DND-41 (cell line): ENCODE measurements at regions not wholly inside any gene's neighbourhood (a gene's known extent, or its start where the extent isn't known, plus 50 kb on each side); places are given as distances from the start of the nearest gene placed in this dataset.

Source experiments
- EZH2 ChIP-seq: IDR thresholded peaks from 3 replicates; pipeline ENCODE4 v1.6.1; 2012; ENCODE audit warnings: borderline replicate concordance, low read depth, mild to moderate bottlenecking, moderate library complexity, low read length, inconsistent platforms; ENCODE audit not compliant: severe bottlenecking
- TF ChIP-seq, protein P1 (sequence below): IDR thresholded peaks from 2 replicates; pipeline ENCODE4 v1.5.1; 2012; ENCODE audit warnings: borderline replicate concordance, low read length, moderate library complexity, mild to moderate bottlenecking; ENCODE audit not compliant: poor library complexity, severe bottlenecking; ENCODE audit errors: extremely low read depth

DNA sequence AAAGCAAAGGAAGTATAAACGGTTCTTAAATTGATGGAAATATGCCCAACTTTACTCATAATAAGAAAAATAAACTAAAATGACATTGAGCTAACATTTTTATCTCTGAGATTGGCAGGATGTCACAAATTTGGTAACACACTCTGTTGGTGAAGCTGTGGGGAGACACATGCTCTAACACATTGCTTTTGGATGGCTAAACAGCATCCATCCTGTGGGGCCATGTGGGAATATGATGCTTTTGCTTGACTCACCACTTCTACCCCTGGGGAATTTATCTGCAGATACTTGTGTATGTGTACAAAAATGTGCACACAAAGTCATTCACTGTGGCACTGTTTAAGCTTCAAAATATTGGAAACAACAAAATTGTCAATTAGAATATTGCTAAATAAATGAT lies 100.2 kb downstream of the ANAPC4 start:
- TF ChIP-seq EZH2 = no peak
- TF ChIP-seq, protein P1, sequence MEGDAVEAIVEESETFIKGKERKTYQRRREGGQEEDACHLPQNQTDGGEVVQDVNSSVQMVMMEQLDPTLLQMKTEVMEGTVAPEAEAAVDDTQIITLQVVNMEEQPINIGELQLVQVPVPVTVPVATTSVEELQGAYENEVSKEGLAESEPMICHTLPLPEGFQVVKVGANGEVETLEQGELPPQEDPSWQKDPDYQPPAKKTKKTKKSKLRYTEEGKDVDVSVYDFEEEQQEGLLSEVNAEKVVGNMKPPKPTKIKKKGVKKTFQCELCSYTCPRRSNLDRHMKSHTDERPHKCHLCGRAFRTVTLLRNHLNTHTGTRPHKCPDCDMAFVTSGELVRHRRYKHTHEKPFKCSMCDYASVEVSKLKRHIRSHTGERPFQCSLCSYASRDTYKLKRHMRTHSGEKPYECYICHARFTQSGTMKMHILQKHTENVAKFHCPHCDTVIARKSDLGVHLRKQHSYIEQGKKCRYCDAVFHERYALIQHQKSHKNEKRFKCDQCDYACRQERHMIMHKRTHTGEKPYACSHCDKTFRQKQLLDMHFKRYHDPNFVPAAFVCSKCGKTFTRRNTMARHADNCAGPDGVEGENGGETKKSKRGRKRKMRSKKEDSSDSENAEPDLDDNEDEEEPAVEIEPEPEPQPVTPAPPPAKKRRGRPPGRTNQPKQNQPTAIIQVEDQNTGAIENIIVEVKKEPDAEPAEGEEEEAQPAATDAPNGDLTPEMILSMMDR = no peak
